Glomerular visceral epithelial cell (primary cell): ENCODE measurements at regions not wholly inside any gene's neighbourhood (a gene's known extent, or its start where the extent isn't known, plus 50 kb on each side); places are given as distances from the start of the nearest gene placed in this dataset.
A peak's percentile ranks its signal among the peaks of the same experiment; 100 is the strongest.

Experiments used
- DNase-seq: peaks from one replicate; pipeline ENCODE4 v3.0.0-alpha.2; 2016; ENCODE audit errors: extremely low spot score

DNA sequence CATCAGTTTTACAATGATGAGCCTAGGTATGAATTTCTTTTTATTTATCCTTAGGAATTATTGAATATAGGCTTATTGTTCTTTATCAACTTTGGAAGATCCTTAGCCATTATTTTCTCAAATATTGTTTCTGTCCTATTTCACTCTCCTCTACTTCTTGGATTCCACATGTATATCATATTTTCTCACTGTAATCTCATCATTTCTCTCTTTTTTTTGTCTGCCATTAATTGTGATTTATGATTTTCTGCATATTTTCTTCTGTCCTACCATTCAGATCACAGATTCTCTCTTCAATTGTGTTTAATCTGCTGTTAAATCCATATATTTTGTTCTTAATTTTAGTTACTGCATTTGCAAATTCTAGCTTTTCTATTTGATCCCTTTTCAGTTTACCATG is 139.8 kb downstream of the ARRDC3 start:
- no peak for DNase-seq

DNA sequence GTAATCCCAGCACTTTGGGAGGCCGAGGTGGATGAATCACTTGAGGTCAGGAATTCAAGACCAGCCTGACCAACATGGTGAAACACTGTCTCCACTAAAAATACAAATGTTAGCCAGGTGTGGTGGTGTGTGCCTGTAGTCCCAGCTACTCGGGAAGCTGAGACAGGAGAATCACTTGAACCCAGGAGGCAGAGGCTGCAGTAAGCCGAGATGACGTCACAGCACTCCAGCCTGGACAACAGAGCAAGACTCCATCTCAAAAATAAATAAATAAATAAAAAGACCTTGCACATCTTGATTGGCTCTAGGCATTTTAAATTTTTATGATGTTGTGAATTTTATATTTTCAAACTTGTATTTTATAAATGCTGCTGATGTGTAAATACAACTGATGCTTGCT is 141.7 kb downstream of the ARRDC3 start:
- peak; percentile 15 for DNase-seq

DNA sequence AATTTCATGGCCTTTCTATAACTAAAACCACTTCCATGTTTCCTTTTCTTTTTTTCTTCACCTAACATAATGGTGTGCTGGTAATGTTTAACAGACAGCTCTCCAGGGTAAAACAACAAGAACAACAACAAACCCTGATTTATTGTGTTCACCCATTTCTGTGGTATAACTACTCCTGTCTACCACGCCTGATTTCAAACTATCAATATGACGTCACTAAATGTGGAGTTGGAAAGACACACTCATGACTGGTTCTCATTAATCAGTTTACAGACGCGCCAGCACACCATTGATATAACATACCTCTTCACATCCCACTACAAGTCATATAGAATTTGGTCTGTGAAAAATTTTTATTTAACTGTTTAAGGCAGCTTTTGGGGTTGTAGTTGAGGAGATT is 142.9 kb downstream of the ARRDC3 start:
- no peak for DNase-seq

DNA sequence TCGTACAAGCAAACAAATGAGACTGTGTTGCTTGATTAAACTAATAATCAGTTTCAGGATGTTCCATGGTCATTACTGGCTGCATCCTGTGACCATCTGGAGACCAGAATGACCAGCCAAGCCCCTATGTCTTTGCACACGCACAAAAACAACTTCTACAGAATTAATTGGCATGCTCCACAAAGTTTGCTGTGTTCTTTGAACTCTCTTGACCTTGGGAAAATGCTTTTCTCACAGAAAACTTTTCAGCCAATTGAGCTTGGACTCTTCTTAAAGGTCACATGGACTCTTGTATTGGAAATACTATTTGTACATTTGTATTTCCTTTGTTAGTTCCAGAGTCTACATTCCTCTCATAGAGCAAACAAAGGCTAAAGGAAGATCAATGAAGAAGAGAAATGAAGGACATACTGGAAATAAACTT is 147.8 kb downstream of the ARRDC3 start:
- no peak for DNase-seq

DNA sequence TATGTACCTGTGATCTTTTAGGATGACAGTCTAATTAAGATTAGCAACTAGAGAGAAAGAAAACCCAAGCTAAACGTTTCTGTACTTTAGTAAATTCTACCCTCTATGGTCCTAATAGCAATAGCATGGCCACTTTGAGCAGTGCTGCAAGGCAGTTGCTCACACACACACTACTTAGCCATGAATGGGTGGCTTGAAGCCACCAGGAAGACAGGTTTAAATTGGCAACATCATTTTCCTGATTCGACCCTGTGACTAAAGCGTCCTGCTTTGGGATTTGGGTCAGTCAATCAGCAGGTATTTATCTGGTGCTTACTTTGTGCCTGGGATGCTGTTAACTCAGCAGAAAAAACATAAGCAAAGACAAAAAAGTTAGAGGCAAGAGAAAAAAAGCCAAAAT is 150.6 kb downstream of the ARRDC3 start:
- no peak for DNase-seq

GRCh38 chr5:91229031-91229727 is 153.9 kb downstream of the ARRDC3 start:
- DNase-seq = no peak

DNA sequence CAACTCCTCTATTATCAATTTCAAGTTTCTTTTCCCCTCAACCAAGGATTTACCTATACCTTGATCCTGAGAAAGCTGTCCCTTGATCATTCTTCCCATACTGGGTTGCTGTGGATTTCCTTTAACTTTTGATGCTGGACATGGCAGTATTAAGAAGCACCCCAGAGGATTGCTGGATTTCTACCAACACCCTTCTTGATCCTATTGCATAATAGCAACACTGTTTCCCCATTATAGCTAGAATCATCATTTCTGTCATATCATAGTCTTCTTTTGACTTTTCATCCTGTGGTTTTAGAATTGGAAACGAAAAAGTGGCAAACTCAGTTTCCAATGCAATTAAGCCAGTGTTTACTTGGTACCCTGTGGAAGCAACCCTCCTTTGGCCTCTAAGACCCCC is 154.9 kb downstream of the ARRDC3 start:
- DNase-seq = no peak

DNA sequence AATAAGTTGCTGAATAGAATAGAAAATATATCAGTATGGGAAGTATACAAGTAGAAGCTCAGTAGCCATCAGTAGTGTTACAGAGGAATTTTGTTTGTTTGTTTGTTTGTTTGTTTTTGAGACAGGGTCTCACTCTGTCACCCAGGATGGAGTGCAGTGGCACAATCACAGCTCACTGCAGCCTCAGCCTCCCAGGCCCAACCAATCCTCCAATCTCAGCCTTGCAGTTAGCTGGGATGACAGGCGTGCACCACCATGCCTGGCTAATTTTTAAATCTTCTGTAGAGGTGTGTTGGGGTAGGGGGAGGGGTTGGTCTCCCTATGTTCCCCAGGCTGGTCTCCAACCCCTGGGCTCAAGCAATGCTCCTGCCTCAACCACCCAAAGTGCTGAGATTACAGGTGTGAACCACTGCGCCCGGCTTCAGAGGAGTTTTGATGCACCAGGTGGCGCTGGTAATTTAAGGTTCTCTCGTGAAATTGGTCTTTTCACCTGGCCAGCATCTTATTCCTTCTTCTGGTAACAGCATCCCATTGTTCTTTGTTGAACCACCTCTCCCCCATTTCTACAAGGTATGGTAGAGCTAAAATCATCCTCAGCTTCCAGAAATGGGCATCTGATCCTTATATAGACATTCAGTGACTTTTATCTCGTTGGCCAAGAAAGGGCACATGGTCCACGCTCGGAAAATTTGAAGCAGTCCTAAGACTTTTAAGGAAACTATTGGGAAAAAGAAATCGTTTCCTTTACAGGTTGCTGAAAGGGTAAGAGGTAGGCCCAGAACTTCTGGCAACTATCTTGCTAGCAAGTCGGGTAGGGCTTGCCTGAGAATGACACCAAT is 157.1 kb downstream of the ARRDC3 start:
- peak; percentile 42 for DNase-seq

GRCh38 chr5:91224969-91225368 is 158.1 kb downstream of the ARRDC3 start:
- no peak for DNase-seq

- DNase-seq = peak; percentile 41
These were observed 158.7 kb downstream of the ARRDC3 start for GRCh38 chr5:91224456-91224855.

- DNase-seq = no peak
These were observed 159.2 kb downstream of the ARRDC3 start for GRCh38 chr5:91223886-91224285.

DNA sequence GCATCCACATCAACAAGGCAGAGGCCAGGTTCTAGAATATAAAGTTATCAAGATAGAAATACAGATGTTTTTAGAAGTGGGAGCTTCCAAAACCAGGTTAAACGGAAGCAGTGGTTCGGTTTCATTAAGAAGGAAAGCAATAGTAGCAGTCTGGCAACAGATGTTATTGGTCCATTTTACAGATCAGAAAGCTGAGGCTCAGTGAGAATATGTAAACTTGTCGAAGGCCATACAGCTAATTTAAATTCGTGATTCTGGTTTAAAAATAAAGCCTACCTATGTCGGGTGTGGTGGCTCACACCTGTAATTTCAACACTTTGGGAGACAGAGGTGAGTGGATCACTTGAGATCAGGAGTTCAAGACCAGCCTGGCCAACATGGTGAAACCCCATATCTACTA is 160.6 kb downstream of the ARRDC3 start:
- DNase-seq = no peak

GRCh38 chr5:91221917-91222316 is 161.2 kb downstream of the ARRDC3 start:
- no peak for DNase-seq

GRCh38 chr5:91219803-91220371 is 163.2 kb downstream of the ARRDC3 start:
- peak; percentile 19 for DNase-seq

- DNase-seq = no peak
These were observed 163.9 kb downstream of the ARRDC3 start for GRCh38 chr5:91219091-91219802.

DNA sequence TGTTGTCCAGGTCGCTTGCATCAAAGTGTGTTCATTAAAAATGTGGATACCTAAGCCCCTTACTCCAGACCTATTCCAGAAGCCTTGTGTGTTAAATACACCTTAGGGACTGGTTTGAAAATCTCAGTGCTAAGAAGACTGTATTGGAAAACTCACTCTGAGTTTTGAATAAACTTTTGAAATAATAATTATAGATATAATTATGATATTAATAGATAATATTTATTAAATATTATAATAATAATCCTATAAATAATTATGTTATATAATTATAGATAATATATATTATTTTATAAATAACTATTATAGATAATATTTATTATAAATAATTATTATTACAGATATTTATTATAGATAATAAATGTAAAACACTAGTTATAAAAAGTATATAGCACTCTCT is 165.3 kb downstream of the ARRDC3 start:
- DNase-seq = no peak

DNA sequence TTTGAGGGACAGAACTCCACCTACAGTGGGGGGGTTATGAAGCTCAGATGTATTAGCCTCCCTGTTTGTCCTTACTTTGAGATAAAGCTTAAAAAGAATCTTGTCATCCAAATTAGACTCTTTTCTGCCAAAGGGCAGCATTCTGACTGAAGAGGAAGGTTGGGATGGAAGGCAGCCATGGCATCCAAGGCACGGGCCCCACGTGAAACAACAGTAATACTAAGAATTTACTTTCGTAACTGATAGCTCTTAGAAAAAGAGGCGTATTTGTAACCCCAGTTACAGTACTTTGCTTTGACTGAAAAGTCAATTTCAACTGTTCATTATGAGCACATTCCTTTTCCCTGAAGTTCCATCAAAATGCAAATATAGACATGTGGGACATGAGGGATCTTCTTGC is 168.5 kb downstream of the ARRDC3 start:
- no peak for DNase-seq
